ENCODE measurements at regions not wholly inside any gene's neighbourhood (a gene's known extent, or its start where the extent isn't known, plus 50 kb on each side); places are given as distances from the start of the nearest gene placed in this dataset.

DNA sequence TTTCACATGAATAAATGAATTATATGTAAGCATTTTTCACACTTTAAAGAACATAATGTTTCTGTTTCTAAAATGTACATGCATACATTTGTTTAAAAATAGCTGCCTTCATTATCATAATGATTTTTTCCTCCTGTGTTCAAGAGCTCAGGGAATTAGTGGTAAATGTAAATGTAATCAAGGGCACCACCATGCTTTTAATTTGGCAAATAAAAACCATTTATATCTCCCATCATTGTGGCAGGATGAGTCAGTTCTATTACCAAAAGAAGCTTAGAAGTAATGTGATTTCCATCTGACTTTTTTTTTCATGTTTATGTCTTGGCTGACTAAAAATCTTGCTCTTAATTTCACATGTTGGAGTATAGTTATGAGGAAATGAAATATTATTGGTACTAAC, 176.1 kb downstream of the GXYLT1 start:
- Mint-ChIP-seq H3K4me3 (no peak overlapping the region), H3K27ac (no peak overlapping the region), H3K27me3 (ENCODE audit: low read depth) (peaks cover 12% of the 10 kb centered on the region), H3K9me3 (no peaks in the 10 kb centered on the region), H3K4me1 (peaks cover 21% of the 10 kb centered on the region), H3K36me3 (no peaks in the 10 kb centered on the region)
- TF ChIP-seq SP1 (CRISPR knock-in tag; conservative IDR thresholded peaks at IDR 0.05): no peak
- no peak for TF ChIP-seq CBFB (CRISPR knock-in tag; IDR thresholded peaks at IDR 0.05; ENCODE audit: low read depth)
- TF ChIP-seq E2F1 (CRISPR knock-in tag; IDR thresholded peaks at IDR 0.05): no peak
- no peak for TF ChIP-seq NFE2L1 (CRISPR knock-in tag; IDR thresholded peaks at IDR 0.05)
- no peak for TF ChIP-seq CREB1 (CRISPR knock-in tag; IDR thresholded peaks at IDR 0.05)
- TF ChIP-seq, protein P1, sequence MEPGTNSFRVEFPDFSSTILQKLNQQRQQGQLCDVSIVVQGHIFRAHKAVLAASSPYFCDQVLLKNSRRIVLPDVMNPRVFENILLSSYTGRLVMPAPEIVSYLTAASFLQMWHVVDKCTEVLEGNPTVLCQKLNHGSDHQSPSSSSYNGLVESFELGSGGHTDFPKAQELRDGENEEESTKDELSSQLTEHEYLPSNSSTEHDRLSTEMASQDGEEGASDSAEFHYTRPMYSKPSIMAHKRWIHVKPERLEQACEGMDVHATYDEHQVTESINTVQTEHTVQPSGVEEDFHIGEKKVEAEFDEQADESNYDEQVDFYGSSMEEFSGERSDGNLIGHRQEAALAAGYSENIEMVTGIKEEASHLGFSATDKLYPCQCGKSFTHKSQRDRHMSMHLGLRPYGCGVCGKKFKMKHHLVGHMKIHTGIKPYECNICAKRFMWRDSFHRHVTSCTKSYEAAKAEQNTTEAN (CRISPR knock-in tag; IDR thresholded peaks at IDR 0.05): no peak
- TF ChIP-seq NFYB (CRISPR knock-in tag; conservative IDR thresholded peaks at IDR 0.05; ENCODE audit: low read depth): no peak
- no peak for TF ChIP-seq MLX (CRISPR knock-in tag; IDR thresholded peaks at IDR 0.05)
- DNase-seq (ENCODE audit: low spot score) (no peak), ATAC-seq (no peak)
- POLR2A ChIA-PET: no interaction called here
- CTCF ChIA-PET: interaction anchor here (0.6 to 1.8 kb wide), 2 partner anchors 56 to 1268 kb away, joined by 3 to 9 read pairs; no protein-coding TSS in a partner anchor

DNA sequence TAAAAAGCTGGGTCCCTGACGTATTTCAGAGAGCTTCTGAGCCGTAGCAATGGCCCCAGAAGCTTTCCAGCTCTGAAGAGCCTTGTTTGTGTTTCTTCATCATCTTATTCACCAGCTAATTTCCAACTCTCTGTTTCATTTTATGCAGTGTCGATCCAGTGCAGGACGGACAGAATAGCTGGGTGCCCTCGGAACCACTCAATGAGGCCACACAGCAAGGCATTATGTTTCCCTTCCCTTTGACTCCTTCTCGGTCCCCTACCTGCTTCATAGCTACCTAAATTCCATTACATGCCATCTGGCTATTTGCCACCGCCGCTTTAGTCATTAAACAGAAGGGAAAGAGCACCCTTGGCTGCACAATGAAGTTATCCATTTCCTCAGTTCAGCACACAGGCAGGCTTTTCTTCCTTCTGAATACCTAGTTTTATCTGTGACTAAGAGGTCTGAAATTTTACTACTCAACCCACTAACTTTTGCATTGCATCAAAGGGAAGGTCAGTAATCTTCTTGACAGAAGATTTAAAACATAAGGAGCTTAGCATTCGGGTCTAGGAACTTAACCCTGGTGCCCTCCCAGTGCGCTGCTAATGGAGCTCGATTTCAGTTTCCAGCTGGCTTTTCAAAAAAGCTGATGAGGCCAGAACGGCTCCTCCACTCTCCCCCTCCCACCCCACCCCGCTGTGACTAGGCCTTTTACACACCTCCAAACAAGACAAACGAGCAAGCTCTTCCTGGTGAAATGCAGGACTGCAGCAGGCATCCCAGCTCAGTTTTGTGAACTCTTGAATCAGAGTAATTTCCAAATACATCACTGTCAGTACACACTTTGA, 176.8 kb downstream of the GXYLT1 start:
- Mint-ChIP-seq H3K9me3 (no peaks in the 10 kb centered on the region), H3K27me3 (ENCODE audit: low read depth) (peaks cover 12% of the 10 kb centered on the region), H3K4me3 (0 out of 2 replicates have a peak overlapping the region, but pooled peaks have one; percentile 0), H3K4me1 (peaks cover 21% of the 10 kb centered on the region), H3K27ac (no peak overlapping the region), H3K36me3 (no peaks in the 10 kb centered on the region)
- ATAC-seq: peak; percentile 94
- POLR2A ChIA-PET: no interaction called here
- CTCF ChIA-PET: interaction anchor here (0.6 to 1.8 kb wide), 2 partner anchors 57 to 1267 kb away, joined by 3 to 9 read pairs; no protein-coding TSS in a partner anchor
- peak; percentile 37 for DNase-seq (ENCODE audit: low spot score)
- no peak for TF ChIP-seq EMX1 (CRISPR knock-in tag; IDR thresholded peaks at IDR 0.05)
- TF ChIP-seq JAZF1 (CRISPR knock-in tag; IDR thresholded peaks at IDR 0.05): no peak
- TF ChIP-seq ZNF532 (CRISPR knock-in tag; IDR thresholded peaks at IDR 0.05; ENCODE audit: borderline replicate concordance): no peak

GRCh38 chr12:41966916-41967315, 177.8 kb downstream of the GXYLT1 start:
- ATAC-seq (no peak), DNase-seq (ENCODE audit: low spot score) (no peak)
- H3K4me1 Mint-ChIP-seq: peaks cover 19% of the 10 kb centered on the region
- CTCF ChIA-PET: interaction anchor here (0.9 to 1.8 kb wide), 2 partner anchors 57 to 58 kb away, joined by 3 to 9 read pairs; no protein-coding TSS in a partner anchor
- POLR2A ChIA-PET: no interaction called here
- peaks cover 12% of the 10 kb centered on the region for H3K27me3 Mint-ChIP-seq (ENCODE audit: low read depth)
- no peak overlapping the region for H3K27ac Mint-ChIP-seq
- H3K4me3 Mint-ChIP-seq: no peak overlapping the region
- no peaks in the 10 kb centered on the region for H3K36me3 Mint-ChIP-seq
- H3K9me3 Mint-ChIP-seq: no peaks in the 10 kb centered on the region
- no peak for TF ChIP-seq ZNF512 (CRISPR knock-in tag; IDR thresholded peaks at IDR 0.05; ENCODE audit: borderline replicate concordance)
- TF ChIP-seq HMGXB4 (CRISPR knock-in tag; IDR thresholded peaks at IDR 0.05): no peak
- TF ChIP-seq, protein P2, sequence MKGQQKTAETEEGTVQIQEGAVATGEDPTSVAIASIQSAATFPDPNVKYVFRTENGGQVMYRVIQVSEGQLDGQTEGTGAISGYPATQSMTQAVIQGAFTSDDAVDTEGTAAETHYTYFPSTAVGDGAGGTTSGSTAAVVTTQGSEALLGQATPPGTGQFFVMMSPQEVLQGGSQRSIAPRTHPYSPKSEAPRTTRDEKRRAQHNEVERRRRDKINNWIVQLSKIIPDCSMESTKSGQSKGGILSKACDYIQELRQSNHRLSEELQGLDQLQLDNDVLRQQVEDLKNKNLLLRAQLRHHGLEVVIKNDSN (CRISPR knock-in tag; IDR thresholded peaks at IDR 0.05): no peak
- no peak for TF ChIP-seq E2F4 (CRISPR knock-in tag; IDR thresholded peaks at IDR 0.05; ENCODE audit: borderline replicate concordance, low read depth)
- no peak for TF ChIP-seq IRF2 (CRISPR knock-in tag; IDR thresholded peaks at IDR 0.05; ENCODE audit: borderline replicate concordance, low read depth)
- no peak for TF ChIP-seq NFE2L1 (CRISPR knock-in tag; IDR thresholded peaks at IDR 0.05)
- TF ChIP-seq ZNF396 (CRISPR knock-in tag; IDR thresholded peaks at IDR 0.05; ENCODE audit: borderline replicate concordance): no peak

Data from WTC11 (cell line).